Left lung (tissue), 4 donors: ENCODE measurements at regions not wholly inside any gene's neighbourhood (a gene's known extent, or its start where the extent isn't known, plus 50 kb on each side); places are given as distances from the start of the nearest gene placed in this dataset.

Experiments used
- ATAC-seq: fragments of 200-7000 bp; cut with Tn5 transposase; one replicate; pipeline ENCODE4 v1.9.1; 2020; ENCODE audit warnings: moderate library complexity
- DNase-seq, 4 donors: peaks; one replicate each; pipeline ENCODE4 v3.0.0-alpha.2; 2013 to 2020
- H3K27ac ChIP-seq, 2 donors: fragments of 200-600 bp; sonication (generic) in 1 of 2; one replicate each; pipeline versions ENCODE4 v1.5.0 to v1.8.0; 2020 to 2021
- H3K27me3 ChIP-seq, 2 donors: fragments of 200-600 bp; sonication (generic) in 1 of 2; one replicate each; pipeline versions ENCODE4 v1.5.0 to v1.8.0; 2020 to 2021
- H3K36me3 ChIP-seq, 2 donors: fragments of 200-600 bp; sonication (generic) in 1 of 2; one replicate each; pipeline versions ENCODE4 v1.5.0 to v1.8.0; 2020 to 2021
- H3K4me1 ChIP-seq, 2 donors: fragments of 200-600 bp; one replicate each; pipeline ENCODE4 v1.8.0; 2021
- H3K4me3 ChIP-seq, 2 donors: fragments of 200-600 bp; sonication (generic) in 1 of 2; one replicate each; pipeline versions ENCODE4 v1.5.0 to v1.8.0; 2020 to 2021; ENCODE audit warnings: mild to moderate bottlenecking in 1 of 2
- H3K9me3 ChIP-seq, 2 donors: fragments of 200-600 bp; sonication (generic) in 1 of 2; one replicate each; pipeline versions ENCODE4 v1.5.0 to v1.8.0; 2020 to 2021
- intact Hi-C, 2 donors: fragments of 100-400 bp; cut with DNase I; formaldehyde crosslinking; loops; one replicate each; pipeline versions ENCODE4 v1.11.2 to v1.14.2; 2022
- TF ChIP-seq, protein P1 (sequence below), 2 donors: fragments of 200-600 bp; sonication (generic) in 1 of 2; IDR thresholded peaks; one replicate each; pipeline versions ENCODE4 v1.5.0 to v1.8.0; 2021; ENCODE audit warnings: antibody characterized with exemption in 2 of 2
- donor health status: DM: no; HTN: yes; CAD: no.
- donor health status: DM: no; HTN: no; CAD: no.

- H3K9me3 ChIP-seq: no peaks in the 10 kb centered on the region
- no peak overlapping the region for H3K27ac ChIP-seq
- no peak for ATAC-seq
- no peaks in the 10 kb centered on the region for H3K36me3 ChIP-seq
- DNase-seq: no peak
- H3K27me3 ChIP-seq: no peaks in the 10 kb centered on the region
- TF ChIP-seq, protein P1, sequence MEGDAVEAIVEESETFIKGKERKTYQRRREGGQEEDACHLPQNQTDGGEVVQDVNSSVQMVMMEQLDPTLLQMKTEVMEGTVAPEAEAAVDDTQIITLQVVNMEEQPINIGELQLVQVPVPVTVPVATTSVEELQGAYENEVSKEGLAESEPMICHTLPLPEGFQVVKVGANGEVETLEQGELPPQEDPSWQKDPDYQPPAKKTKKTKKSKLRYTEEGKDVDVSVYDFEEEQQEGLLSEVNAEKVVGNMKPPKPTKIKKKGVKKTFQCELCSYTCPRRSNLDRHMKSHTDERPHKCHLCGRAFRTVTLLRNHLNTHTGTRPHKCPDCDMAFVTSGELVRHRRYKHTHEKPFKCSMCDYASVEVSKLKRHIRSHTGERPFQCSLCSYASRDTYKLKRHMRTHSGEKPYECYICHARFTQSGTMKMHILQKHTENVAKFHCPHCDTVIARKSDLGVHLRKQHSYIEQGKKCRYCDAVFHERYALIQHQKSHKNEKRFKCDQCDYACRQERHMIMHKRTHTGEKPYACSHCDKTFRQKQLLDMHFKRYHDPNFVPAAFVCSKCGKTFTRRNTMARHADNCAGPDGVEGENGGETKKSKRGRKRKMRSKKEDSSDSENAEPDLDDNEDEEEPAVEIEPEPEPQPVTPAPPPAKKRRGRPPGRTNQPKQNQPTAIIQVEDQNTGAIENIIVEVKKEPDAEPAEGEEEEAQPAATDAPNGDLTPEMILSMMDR (IDR thresholded peaks at IDR 0.05): no peak
- H3K4me3 ChIP-seq: no peak overlapping the region
- intact Hi-C loops: no loop called here
- H3K4me1 ChIP-seq: no peaks in the 10 kb centered on the region
These were observed 461.4 kb downstream of the CD83 start for GRCh38 chr6:14578994-14579393.

DNA sequence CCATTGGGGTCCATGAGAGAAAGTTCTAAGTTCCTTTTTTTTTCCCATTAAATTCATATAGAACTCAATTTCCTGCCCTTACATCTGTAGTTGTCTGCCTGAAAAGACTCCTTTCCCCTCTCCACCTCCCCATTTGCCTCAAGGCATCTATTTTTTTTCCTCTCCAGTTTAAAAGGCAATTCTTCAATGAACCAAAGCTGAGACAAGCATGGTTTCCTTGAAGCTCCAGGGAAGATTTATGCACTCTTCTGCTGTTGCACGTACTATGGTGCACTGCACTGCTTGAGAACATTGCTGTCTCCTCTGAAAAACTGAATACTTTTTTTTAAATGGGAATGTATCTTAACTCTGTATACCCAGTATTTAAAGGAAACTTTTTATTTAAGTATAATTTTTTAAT is 465.2 kb downstream of the CD83 start:
- ATAC-seq (no peak), DNase-seq (no peak)
- intact Hi-C loops: no loop called here
- TF ChIP-seq, protein P1 (IDR thresholded peaks at IDR 0.05): no peak
- no peak overlapping the region for H3K27ac ChIP-seq
- no peaks in the 10 kb centered on the region for H3K4me1 ChIP-seq
- H3K27me3 ChIP-seq: no peaks in the 10 kb centered on the region
- no peaks in the 10 kb centered on the region for H3K36me3 ChIP-seq
- no peaks in the 10 kb centered on the region for H3K9me3 ChIP-seq
- H3K4me3 ChIP-seq: no peak overlapping the region

- Histone ChIP-seq H3K9me3 (no peaks in the 10 kb centered on the region), H3K36me3 (no peaks in the 10 kb centered on the region), H3K4me3 (no peak overlapping the region), H3K27me3 (no peaks in the 10 kb centered on the region), H3K4me1 (no peaks in the 10 kb centered on the region), H3K27ac (no peak overlapping the region)
- intact Hi-C loops: no loop called here
- no peak for ATAC-seq
- TF ChIP-seq, protein P1 (IDR thresholded peaks at IDR 0.05): no peak
- DNase-seq: no peak
These were observed 466.3 kb downstream of the CD83 start for GRCh38 chr6:14583826-14584225.

DNA sequence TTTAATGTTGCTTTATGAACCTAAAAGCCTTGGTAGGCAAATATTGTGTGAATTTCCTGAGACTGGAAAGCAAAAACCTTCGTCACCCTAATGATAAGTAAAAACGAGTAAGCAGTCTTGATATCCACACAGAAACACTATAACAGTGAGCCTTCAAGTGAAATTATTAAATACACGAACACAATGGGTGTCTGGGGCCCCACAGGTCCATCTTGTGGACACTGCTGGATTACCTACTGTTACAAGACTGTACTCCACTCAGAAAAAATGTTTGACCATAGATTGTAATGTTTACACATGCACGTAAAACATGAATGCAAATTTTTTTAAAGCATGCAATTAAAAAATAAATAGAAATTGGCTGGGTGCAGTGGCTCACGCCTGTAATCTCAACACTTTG is 466.9 kb downstream of the CD83 start:
- ATAC-seq (peak; percentile 69), DNase-seq (peak in 1 of 4 donors; percentile 13)
- Histone ChIP-seq H3K4me3 (no peak overlapping the region), H3K9me3 (no peaks in the 10 kb centered on the region), H3K27ac (no peak overlapping the region), H3K4me1 (no peaks in the 10 kb centered on the region), H3K27me3 (no peaks in the 10 kb centered on the region), H3K36me3 (no peaks in the 10 kb centered on the region)
- TF ChIP-seq, protein P1 (IDR thresholded peaks at IDR 0.05): no peak
- intact Hi-C loops: no loop called here

GRCh38 chr6:14585689-14586088 is 468.1 kb downstream of the CD83 start:
- no peaks in the 10 kb centered on the region for H3K4me1 ChIP-seq
- H3K27me3 ChIP-seq: no peaks in the 10 kb centered on the region
- DNase-seq: no peak
- TF ChIP-seq, protein P1 (IDR thresholded peaks at IDR 0.05): no peak
- ATAC-seq: no peak
- intact Hi-C loops: no loop called here
- no peak overlapping the region for H3K4me3 ChIP-seq
- H3K9me3 ChIP-seq: no peaks in the 10 kb centered on the region
- H3K36me3 ChIP-seq: no peaks in the 10 kb centered on the region
- H3K27ac ChIP-seq: no peak overlapping the region
